SK-N-SH (cell line): ENCODE measurements at regions not wholly inside any gene's neighbourhood (a gene's known extent, or its start where the extent isn't known, plus 50 kb on each side); places are given as distances from the start of the nearest gene placed in this dataset.

ENCODE experiments used
- CTCF ChIA-PET: fragments of 300-600, 350-600 bp; formaldehyde crosslinking; extraction: SDS; loops from one replicate; lab custom pipeline; 2021; lab: Yijun Ruan, JAX
- POLR2A ChIA-PET: fragments of 350-600 bp; sonication (Branson Sonifier 250); formaldehyde crosslinking; extraction: SDS; loops from one replicate; lab custom pipeline; 2020; ENCODE audit warnings: antibody characterized with exemption, inconsistent platforms; lab: Yijun Ruan, JAX
- DNase-seq: peaks from one replicate; pipeline ENCODE4 v3.0.0; 2012
- H2AFZ ChIP-seq: fragments of 200-600 bp; sonication (generic); 2 replicates; pipeline ENCODE4 v1.8.1; 2016; ENCODE audit warnings: antibody characterized with exemption, mild to moderate bottlenecking, low read depth
- H3F3A ChIP-seq: fragments of 200-600 bp; sonication (generic); replicated peaks from 2 replicates; pipeline ENCODE3; 2016; ENCODE audit warnings: antibody characterized with exemption, mild to moderate bottlenecking; ENCODE audit not compliant: insufficient read depth
- H3K27ac ChIP-seq, 2 experiments: fragments of 200-500 bp in 1 of 2; fragments of 200-600 bp in 1 of 2; sonication (Bioruptor generic) in 1 of 2; sonication (generic), shearing (Covaris generic) in 1 of 2; 2 replicates each; pipeline versions ENCODE4 v1.5.1 to v1.6.1; 2014 to 2016; ENCODE audit warnings: low read depth in 2 of 2, inconsistent platforms in 1 of 2, low read length in 1 of 2, mild to moderate bottlenecking in 1 of 2, mixed read lengths in 1 of 2
- H3K27me3 ChIP-seq: fragments of 200-600 bp; sonication (generic), shearing (Covaris generic); 2 replicates; pipeline ENCODE4 v1.6.1; 2016; ENCODE audit warnings: mixed run types; ENCODE audit not compliant: insufficient read depth
- H3K36me3 ChIP-seq, 2 experiments: fragments of 200-500 bp in 1 of 2; fragments of 200-600 bp in 1 of 2; sonication (Bioruptor generic) in 1 of 2; sonication (generic) in 1 of 2; replicated peaks in 1 of 2; 2 replicates each; pipeline versions ENCODE3 to v1.5.1; 2014 to 2016; ENCODE audit warnings: low read length in 1 of 2, mild to moderate bottlenecking in 1 of 2; ENCODE audit not compliant: insufficient read depth in 2 of 2, control insufficient read depth in 1 of 2
- H3K4me1 ChIP-seq, 2 experiments: fragments of 200-500 bp in 1 of 2; fragments of 200-600 bp in 1 of 2; sonication (Bioruptor generic) in 1 of 2; sonication (generic), shearing (Covaris generic) in 1 of 2; 2 replicates each; pipeline versions ENCODE4 v1.5.1 to v1.6.1; 2014 to 2016; ENCODE audit warnings: low read depth in 1 of 2, low read length in 1 of 2, mixed run types in 1 of 2; ENCODE audit not compliant: insufficient read depth in 2 of 2, control insufficient read depth in 1 of 2
- H3K4me2 ChIP-seq: fragments of 200-600 bp; sonication (generic), shearing (Covaris generic); 2 replicates; pipeline ENCODE4 v1.6.1; 2017; ENCODE audit warnings: mixed run types
- H3K4me3 ChIP-seq, 2 experiments: fragments of 200-500 bp in 1 of 2; fragments of 200-600 bp in 1 of 2; sonication (Bioruptor generic) in 1 of 2; sonication (generic), shearing (Covaris generic) in 1 of 2; 2 replicates each; pipeline versions ENCODE4 v1.5.1 to v1.8.1; 2014 to 2016; ENCODE audit warnings: low read depth in 2 of 2, inconsistent platforms in 1 of 2, low read length in 1 of 2, mild to moderate bottlenecking in 1 of 2, mixed read lengths in 1 of 2, moderate library complexity in 1 of 2
- H3K79me2 ChIP-seq: fragments of 200-600 bp; sonication (generic); 2 replicates; pipeline ENCODE4 v1.8.1; 2017; ENCODE audit warnings: mild to moderate bottlenecking; ENCODE audit not compliant: insufficient read depth
- H3K9ac ChIP-seq: fragments of 200-600 bp; sonication (generic); 2 replicates; pipeline ENCODE4 v1.6.1; 2017; ENCODE audit warnings: mixed run types
- H3K9me2 ChIP-seq: fragments of 200-600 bp; sonication (generic); 2 replicates; pipeline ENCODE4 v1.6.1; 2017; ENCODE audit warnings: mixed run types
- H3K9me3 ChIP-seq: fragments of 200-600 bp; sonication (generic); 2 replicates; pipeline ENCODE4 v1.6.1; 2017; ENCODE audit warnings: mixed run types, mild to moderate bottlenecking, moderate library complexity
- H4K20me1 ChIP-seq: fragments of 200-600 bp; sonication (generic); 2 replicates; pipeline ENCODE4 v1.6.1; 2017; ENCODE audit warnings: mild to moderate bottlenecking, mixed run types; ENCODE audit not compliant: insufficient read depth
- ELF1 ChIP-seq: IDR thresholded peaks from 2 replicates; pipeline ENCODE4 v1.4.0; 2012
- FOSL2 ChIP-seq: IDR thresholded peaks from 2 replicates; pipeline ENCODE4 v1.4.0; 2012; ENCODE audit warnings: low read depth, mild to moderate bottlenecking, moderate library complexity, borderline replicate concordance
- GABPA ChIP-seq: IDR thresholded peaks from 2 replicates; pipeline ENCODE4 v1.4.0; 2012; ENCODE audit warnings: low read depth, mild to moderate bottlenecking
- MEF2A ChIP-seq: IDR thresholded peaks from 2 replicates; pipeline ENCODE4 v1.4.0; 2012; ENCODE audit warnings: low read depth, borderline replicate concordance
- NRF1 ChIP-seq: IDR thresholded peaks from 2 replicates; pipeline ENCODE4 v1.6.1; 2012; ENCODE audit warnings: low read depth, mild to moderate bottlenecking, low read length
- RFX5 ChIP-seq: IDR thresholded peaks from 2 replicates; pipeline ENCODE4 v1.6.1; 2012; ENCODE audit warnings: mild to moderate bottlenecking, improper control_type of control experiment, low read length
- SIN3A ChIP-seq: IDR thresholded peaks from 2 replicates; pipeline ENCODE4 v1.6.1; 2012; ENCODE audit warnings: low read depth, mild to moderate bottlenecking, low read length, moderate library complexity, borderline replicate concordance
- TEAD4 ChIP-seq: IDR thresholded peaks from 2 replicates; pipeline ENCODE4 v1.4.0; 2012; ENCODE audit warnings: mild to moderate bottlenecking, borderline replicate concordance; ENCODE audit not compliant: insufficient read depth
- WGBS: methylation state at CpG from one replicate; pipeline ENCODE4 v1.1.6; 2017; ENCODE audit warnings: low lambda C conversion rate; 5-methylcytosine and 5-hydroxymethylcytosine counted together
- TF ChIP-seq, protein P1 (sequence below): IDR thresholded peaks from 2 replicates; pipeline ENCODE4 v1.4.0; 2012; ENCODE audit warnings: low read depth, borderline replicate concordance
- TF ChIP-seq, protein P2 (sequence below): IDR thresholded peaks from 2 replicates; pipeline ENCODE4 v1.4.0; 2012; ENCODE audit warnings: low read depth

DNA sequence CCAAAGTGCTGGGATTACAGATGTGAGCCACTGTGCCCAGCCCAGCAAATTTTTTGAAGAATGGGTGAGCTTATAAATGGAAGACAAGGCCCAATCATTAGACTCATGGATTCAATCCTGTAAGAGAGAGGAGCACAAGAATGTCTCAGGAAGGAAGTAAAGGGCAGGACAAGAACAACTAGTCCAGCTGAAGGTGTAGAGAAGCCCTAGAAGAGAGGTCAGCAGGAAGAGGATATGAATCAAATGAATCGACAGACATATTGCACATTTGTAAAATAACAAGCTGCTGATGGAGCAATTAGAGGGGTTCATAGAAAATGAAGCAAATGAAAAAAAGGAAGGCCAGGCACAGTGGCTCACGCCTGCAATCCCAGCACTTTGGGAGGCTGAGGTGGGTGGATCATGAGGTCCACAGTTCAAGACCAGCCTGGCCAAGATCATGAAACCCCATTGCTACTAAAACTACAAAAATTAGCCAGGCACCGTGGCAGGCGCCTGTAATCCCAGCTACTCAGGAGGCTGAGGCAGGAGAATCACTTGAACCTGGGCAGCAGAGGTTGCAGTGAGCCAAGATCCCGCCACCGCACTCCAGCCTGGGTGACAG, 74.9 kb downstream of the MIS18A start:
- Histone ChIP-seq H3K9me3 (no peaks in the 10 kb centered on the region), H3K4me1 (peaks cover 0 to 25% of the 10 kb centered on the region in 2 experiments; a peak in 2 of 4 replicates), H3K4me2 (no peak overlapping the region), H3K27ac (no peak overlapping the region), H3K9me2 (no peaks in the 10 kb centered on the region), H3K27me3 (no peaks in the 10 kb centered on the region), H3K79me2 (no peaks in the 10 kb centered on the region), H3K36me3 (no peaks in the 10 kb centered on the region), H4K20me1 (no peaks in the 10 kb centered on the region), H3K9ac (no peak overlapping the region), H3K4me3 (no peak overlapping the region), H2AFZ (no peak overlapping the region), H3F3A (no peaks in the 10 kb centered on the region)
- no peak for DNase-seq
- CTCF ChIA-PET: interaction anchor here (0.6 kb wide), 1 partner anchor 39 kb away, joined by 3 read pairs; no protein-coding TSS in a partner anchor
- TF ChIP-seq FOSL2 (no peak), ELF1 (no peak), RFX5 (no peak), TEAD4 (no peak), NRF1 (no peak), SIN3A (no peak), GABPA (no peak)
- TF ChIP-seq, protein P1, sequence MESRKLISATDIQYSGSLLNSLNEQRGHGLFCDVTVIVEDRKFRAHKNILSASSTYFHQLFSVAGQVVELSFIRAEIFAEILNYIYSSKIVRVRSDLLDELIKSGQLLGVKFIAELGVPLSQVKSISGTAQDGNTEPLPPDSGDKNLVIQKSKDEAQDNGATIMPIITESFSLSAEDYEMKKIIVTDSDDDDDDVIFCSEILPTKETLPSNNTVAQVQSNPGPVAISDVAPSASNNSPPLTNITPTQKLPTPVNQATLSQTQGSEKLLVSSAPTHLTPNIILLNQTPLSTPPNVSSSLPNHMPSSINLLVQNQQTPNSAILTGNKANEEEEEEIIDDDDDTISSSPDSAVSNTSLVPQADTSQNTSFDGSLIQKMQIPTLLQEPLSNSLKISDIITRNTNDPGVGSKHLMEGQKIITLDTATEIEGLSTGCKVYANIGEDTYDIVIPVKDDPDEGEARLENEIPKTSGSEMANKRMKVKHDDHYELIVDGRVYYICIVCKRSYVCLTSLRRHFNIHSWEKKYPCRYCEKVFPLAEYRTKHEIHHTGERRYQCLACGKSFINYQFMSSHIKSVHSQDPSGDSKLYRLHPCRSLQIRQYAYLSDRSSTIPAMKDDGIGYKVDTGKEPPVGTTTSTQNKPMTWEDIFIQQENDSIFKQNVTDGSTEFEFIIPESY: no peak
- TF ChIP-seq, protein P2, sequence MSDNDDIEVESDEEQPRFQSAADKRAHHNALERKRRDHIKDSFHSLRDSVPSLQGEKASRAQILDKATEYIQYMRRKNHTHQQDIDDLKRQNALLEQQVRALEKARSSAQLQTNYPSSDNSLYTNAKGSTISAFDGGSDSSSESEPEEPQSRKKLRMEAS: no peak
- POLR2A ChIA-PET: no interaction called here
- 69% methylated on average over 6 of the region's 6 CpGs for WGBS

DNA sequence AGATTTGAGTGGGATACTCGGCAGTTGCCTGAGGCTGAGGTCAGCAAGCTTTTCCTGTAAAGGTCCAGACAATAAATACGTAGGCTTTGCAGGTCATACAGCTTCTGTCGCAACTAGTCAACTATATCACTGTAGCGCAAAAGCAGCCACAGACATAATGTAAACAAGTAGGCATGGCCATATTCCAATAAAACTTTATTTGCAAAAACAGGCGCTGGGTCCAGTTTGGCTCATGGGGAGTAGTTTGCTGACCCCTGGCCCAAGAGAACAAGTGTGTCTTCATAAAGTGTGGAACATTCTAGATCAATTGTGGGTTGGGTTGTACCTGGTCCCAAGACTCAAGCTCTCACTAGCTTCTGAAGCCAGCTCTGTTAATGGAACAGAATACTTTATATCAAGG, 78.8 kb downstream of the MIS18A start:
- no peak for TF ChIP-seq MEF2A
- Histone ChIP-seq H3K4me1 (peaks cover 0 to 17% of the 10 kb centered on the region in 2 experiments; a peak in 1 of 4 replicates), H3K9me3 (no peaks in the 10 kb centered on the region), H3K27ac (no peak overlapping the region), H4K20me1 (no peaks in the 10 kb centered on the region), H3K36me3 (no peaks in the 10 kb centered on the region), H3K27me3 (no peaks in the 10 kb centered on the region), H3K9ac (no peak overlapping the region), H3K9me2 (no peaks in the 10 kb centered on the region), H3K4me2 (no peak overlapping the region), H3K4me3 (no peak overlapping the region), H3K79me2 (no peaks in the 10 kb centered on the region), H2AFZ (no peak overlapping the region), H3F3A (no peaks in the 10 kb centered on the region)
- CTCF ChIA-PET: no interaction called here
- POLR2A ChIA-PET: no interaction called here
- whole genome bisulfite sequencing: 77% methylated on average over 4 of the region's 5 CpGs
- DNase-seq: no peak
